ENCODE measurements at regions not wholly inside any gene's neighbourhood (a gene's known extent, or its start where the extent isn't known, plus 50 kb on each side); places are given as distances from the start of the nearest gene placed in this dataset.

DNA sequence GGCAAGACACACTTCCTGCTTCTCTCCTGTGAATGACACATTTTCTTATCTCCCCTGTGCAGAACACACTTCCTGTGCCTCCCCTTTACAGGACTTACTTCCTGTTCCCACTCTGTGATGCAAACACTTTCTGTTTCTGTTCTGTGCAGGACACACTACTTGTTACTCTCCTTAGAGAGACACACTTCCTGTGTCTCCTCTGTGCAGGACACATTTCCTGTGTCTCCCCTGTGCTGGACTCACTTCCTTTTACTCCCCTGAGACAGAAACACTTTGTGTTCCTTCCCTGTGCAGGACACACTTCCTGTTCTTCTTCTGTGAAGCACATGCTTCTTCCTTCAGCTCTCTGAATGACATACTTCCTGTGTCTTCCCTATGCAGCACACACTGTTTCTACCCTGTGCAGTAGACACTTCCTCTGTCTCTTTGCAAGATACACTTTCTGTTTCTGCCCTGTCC lies 485.4 kb upstream of the USP9Y start:
- TF ChIP-seq, protein P1, sequence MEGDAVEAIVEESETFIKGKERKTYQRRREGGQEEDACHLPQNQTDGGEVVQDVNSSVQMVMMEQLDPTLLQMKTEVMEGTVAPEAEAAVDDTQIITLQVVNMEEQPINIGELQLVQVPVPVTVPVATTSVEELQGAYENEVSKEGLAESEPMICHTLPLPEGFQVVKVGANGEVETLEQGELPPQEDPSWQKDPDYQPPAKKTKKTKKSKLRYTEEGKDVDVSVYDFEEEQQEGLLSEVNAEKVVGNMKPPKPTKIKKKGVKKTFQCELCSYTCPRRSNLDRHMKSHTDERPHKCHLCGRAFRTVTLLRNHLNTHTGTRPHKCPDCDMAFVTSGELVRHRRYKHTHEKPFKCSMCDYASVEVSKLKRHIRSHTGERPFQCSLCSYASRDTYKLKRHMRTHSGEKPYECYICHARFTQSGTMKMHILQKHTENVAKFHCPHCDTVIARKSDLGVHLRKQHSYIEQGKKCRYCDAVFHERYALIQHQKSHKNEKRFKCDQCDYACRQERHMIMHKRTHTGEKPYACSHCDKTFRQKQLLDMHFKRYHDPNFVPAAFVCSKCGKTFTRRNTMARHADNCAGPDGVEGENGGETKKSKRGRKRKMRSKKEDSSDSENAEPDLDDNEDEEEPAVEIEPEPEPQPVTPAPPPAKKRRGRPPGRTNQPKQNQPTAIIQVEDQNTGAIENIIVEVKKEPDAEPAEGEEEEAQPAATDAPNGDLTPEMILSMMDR (conservative IDR thresholded peaks at IDR 0.05; ENCODE audit: low read depth, low read length) = no peak
- no peak for TF ChIP-seq EZH2 (IDR thresholded peaks at IDR 0.05; ENCODE audit: low read length, unreplicated experiment)

Measured in PC-3 (cell line).